ENCODE measurements at regions not wholly inside any gene's neighbourhood (a gene's known extent, or its start where the extent isn't known, plus 50 kb on each side); places are given as distances from the start of the nearest gene placed in this dataset.

- DNase-seq (ENCODE audit: low read depth): no peak
Measured at GRCh38 chr2:78293768-78294167, 731.7 kb upstream of the REG3G start.

GRCh38 chr2:78301166-78301789 lies 724.2 kb upstream of the REG3G start:
- DNase-seq (ENCODE audit: low read depth): no peak

GRCh38 chr2:78304678-78305077 lies 720.8 kb upstream of the REG3G start:
- no peak for DNase-seq (ENCODE audit: low read depth)

GRCh38 chr2:78309460-78309859 lies 716.0 kb upstream of the REG3G start:
- DNase-seq (ENCODE audit: low read depth): no peak

GRCh38 chr2:78315368-78315767 lies 710.1 kb upstream of the REG3G start:
- no peak for DNase-seq (ENCODE audit: low read depth)

- no peak for DNase-seq (ENCODE audit: low read depth)
Measured at GRCh38 chr2:78318275-78318674, 707.2 kb upstream of the REG3G start.

GRCh38 chr2:78330193-78330592 lies 695.3 kb upstream of the REG3G start:
- DNase-seq (ENCODE audit: low read depth): no peak

- DNase-seq (ENCODE audit: low read depth): no peak
Measured at GRCh38 chr2:78351208-78351607, 674.3 kb upstream of the REG3G start.

GRCh38 chr2:78353168-78353567 lies 672.3 kb upstream of the REG3G start:
- no peak for DNase-seq (ENCODE audit: low read depth)

GRCh38 chr2:78355967-78356366 lies 669.5 kb upstream of the REG3G start:
- no peak for DNase-seq (ENCODE audit: low read depth)

GRCh38 chr2:78383576-78383975 lies 641.9 kb upstream of the REG3G start:
- DNase-seq (ENCODE audit: low read depth): no peak

- DNase-seq (ENCODE audit: low read depth): no peak
Measured at GRCh38 chr2:78397198-78397597, 628.3 kb upstream of the REG3G start.

GRCh38 chr2:78407960-78408794 lies 617.3 kb upstream of the REG3G start:
- DNase-seq (ENCODE audit: low read depth): no peak

- no peak for DNase-seq (ENCODE audit: low read depth)
Measured at GRCh38 chr2:78408795-78409118, 616.7 kb upstream of the REG3G start.

GRCh38 chr2:78411303-78411702 lies 614.2 kb upstream of the REG3G start:
- DNase-seq (ENCODE audit: low read depth): no peak

- DNase-seq (ENCODE audit: low read depth): no peak
Measured at GRCh38 chr2:78416625-78417300, 608.7 kb upstream of the REG3G start.

- DNase-seq (ENCODE audit: low read depth): peak; percentile 2
Measured at GRCh38 chr2:78417355-78417754, 608.1 kb upstream of the REG3G start.

- no peak for DNase-seq (ENCODE audit: low read depth)
Measured at GRCh38 chr2:78418021-78418420, 607.5 kb upstream of the REG3G start.

- no peak for DNase-seq (ENCODE audit: low read depth)
Measured at GRCh38 chr2:78420132-78420531, 605.4 kb upstream of the REG3G start.

GRCh38 chr2:78423631-78424030 lies 601.9 kb upstream of the REG3G start:
- DNase-seq (ENCODE audit: low read depth): no peak

- no peak for DNase-seq (ENCODE audit: low read depth)
Measured at GRCh38 chr2:78427170-78427569, 598.3 kb upstream of the REG3G start.

GRCh38 chr2:78431241-78431640 lies 594.3 kb upstream of the REG3G start:
- no peak for DNase-seq (ENCODE audit: low read depth)

- no peak for DNase-seq (ENCODE audit: low read depth)
Measured at GRCh38 chr2:78439122-78439521, 586.4 kb upstream of the REG3G start.
